ENCODE measurements at regions not wholly inside any gene's neighbourhood (a gene's known extent, or its start where the extent isn't known, plus 50 kb on each side); places are given as distances from the start of the nearest gene placed in this dataset.

DNA sequence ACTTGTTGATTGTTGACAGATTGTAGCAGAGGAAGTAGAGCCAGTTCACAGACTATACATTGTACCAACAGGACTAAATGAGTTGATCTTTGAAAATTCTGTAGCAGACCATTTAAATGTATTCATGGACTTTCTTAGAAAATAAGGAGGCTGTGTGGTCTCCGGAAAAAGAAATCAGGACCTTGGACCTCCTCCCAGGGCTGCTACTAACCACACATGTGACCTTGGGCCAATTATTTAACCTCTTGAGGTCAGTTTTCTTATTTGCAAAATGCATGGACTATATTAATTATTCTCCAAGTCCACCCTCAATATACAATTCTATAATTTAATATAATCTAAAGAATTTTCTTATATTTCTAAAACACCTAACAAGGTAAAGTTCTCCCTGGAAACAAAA is 492.0 kb upstream of the JAG1 start:
- TF ChIP-seq EZH2 (IDR thresholded peaks at IDR 0.05; ENCODE audit: low read depth), result no peak
- TF ChIP-seq, protein P1, sequence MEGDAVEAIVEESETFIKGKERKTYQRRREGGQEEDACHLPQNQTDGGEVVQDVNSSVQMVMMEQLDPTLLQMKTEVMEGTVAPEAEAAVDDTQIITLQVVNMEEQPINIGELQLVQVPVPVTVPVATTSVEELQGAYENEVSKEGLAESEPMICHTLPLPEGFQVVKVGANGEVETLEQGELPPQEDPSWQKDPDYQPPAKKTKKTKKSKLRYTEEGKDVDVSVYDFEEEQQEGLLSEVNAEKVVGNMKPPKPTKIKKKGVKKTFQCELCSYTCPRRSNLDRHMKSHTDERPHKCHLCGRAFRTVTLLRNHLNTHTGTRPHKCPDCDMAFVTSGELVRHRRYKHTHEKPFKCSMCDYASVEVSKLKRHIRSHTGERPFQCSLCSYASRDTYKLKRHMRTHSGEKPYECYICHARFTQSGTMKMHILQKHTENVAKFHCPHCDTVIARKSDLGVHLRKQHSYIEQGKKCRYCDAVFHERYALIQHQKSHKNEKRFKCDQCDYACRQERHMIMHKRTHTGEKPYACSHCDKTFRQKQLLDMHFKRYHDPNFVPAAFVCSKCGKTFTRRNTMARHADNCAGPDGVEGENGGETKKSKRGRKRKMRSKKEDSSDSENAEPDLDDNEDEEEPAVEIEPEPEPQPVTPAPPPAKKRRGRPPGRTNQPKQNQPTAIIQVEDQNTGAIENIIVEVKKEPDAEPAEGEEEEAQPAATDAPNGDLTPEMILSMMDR (conservative IDR thresholded peaks at IDR 0.05), result no peak
- no peaks in the 10 kb centered on the region for H3F3A ChIP-seq (ENCODE audit: insufficient read depth, low read depth)
- no peaks in the 10 kb centered on the region for H4K20me1 ChIP-seq (ENCODE audit: insufficient read depth)
- POLR2A ChIA-PET (ENCODE audit: unreplicated experiment), result interaction anchor here (0.6 kb wide), 1 partner anchor 499 kb away, joined by 3 read pairs; no protein-coding TSS in a partner anchor
- no peaks in the 10 kb centered on the region for H3K4me1 ChIP-seq (replicated peaks; ENCODE audit: insufficient read depth)
- CTCF ChIA-PET, result no interaction called here
- BruUV-seq (replicated peaks), result no TSS peak
- DNase-seq, result no peak
- H3K27ac ChIP-seq, result no peak overlapping the region
- no peaks in the 10 kb centered on the region for H3K27me3 ChIP-seq (ENCODE audit: insufficient read depth, low read depth)
- H3K9me2 ChIP-seq (ENCODE audit: insufficient read depth), result no peaks in the 10 kb centered on the region
- no peaks in the 10 kb centered on the region for H3K36me3 ChIP-seq (ENCODE audit: low read depth)
- H3K9me3 ChIP-seq (ENCODE audit: insufficient read depth, low read depth), result no peaks in the 10 kb centered on the region
- intact Hi-C loops (cut with micrococcal nuclease; ENCODE audit: unreplicated experiment), result no loop called here
- H3K4me3 ChIP-seq, result no peak overlapping the region
- no peak overlapping the region for H2AFZ ChIP-seq
- H3K4me2 ChIP-seq, result no peak overlapping the region
- H3K79me2 ChIP-seq (ENCODE audit: low read depth), result no peaks in the 10 kb centered on the region

DNA sequence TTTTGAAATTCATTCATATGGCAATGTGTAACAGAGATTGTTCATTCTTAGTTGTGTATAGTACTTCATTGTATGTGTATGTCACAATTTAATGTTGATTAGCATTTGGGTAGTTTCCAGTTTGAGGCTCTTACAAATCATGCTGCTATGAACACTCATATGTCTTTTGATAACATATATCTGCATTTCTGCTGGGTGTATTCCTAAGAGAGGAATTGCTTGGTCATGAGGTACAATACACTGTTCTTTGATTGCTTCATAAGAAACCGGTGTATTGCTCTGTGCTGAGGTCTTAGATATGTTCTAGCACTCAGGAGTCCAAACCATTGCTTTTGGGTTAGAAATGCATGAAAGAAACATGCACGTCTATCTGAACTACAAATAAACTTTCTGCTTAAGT is 492.9 kb upstream of the JAG1 start:
- Histone ChIP-seq H3K4me1 (replicated peaks; ENCODE audit: insufficient read depth) (no peaks in the 10 kb centered on the region), H3K9me3 (ENCODE audit: insufficient read depth, low read depth) (no peaks in the 10 kb centered on the region), H3F3A (ENCODE audit: insufficient read depth, low read depth) (no peaks in the 10 kb centered on the region), H3K4me2 (no peak overlapping the region), H3K36me3 (ENCODE audit: low read depth) (no peaks in the 10 kb centered on the region), H3K9me2 (ENCODE audit: insufficient read depth) (no peaks in the 10 kb centered on the region), H3K4me3 (no peak overlapping the region), H3K27me3 (ENCODE audit: insufficient read depth, low read depth) (no peaks in the 10 kb centered on the region), H4K20me1 (ENCODE audit: insufficient read depth) (no peaks in the 10 kb centered on the region), H2AFZ (no peak overlapping the region), H3K79me2 (ENCODE audit: low read depth) (no peaks in the 10 kb centered on the region), H3K27ac (no peak overlapping the region)
- TF ChIP-seq, protein P1 (conservative IDR thresholded peaks at IDR 0.05), result no peak
- no peak for TF ChIP-seq EZH2 (IDR thresholded peaks at IDR 0.05; ENCODE audit: low read depth)
- ChIA-PET CTCF (no interaction called here), POLR2A (ENCODE audit: unreplicated experiment) (no interaction called here)
- intact Hi-C loops (cut with micrococcal nuclease; ENCODE audit: unreplicated experiment), result no loop called here
- DNase-seq, result no peak
- BruUV-seq (replicated peaks), result no TSS peak

DNA sequence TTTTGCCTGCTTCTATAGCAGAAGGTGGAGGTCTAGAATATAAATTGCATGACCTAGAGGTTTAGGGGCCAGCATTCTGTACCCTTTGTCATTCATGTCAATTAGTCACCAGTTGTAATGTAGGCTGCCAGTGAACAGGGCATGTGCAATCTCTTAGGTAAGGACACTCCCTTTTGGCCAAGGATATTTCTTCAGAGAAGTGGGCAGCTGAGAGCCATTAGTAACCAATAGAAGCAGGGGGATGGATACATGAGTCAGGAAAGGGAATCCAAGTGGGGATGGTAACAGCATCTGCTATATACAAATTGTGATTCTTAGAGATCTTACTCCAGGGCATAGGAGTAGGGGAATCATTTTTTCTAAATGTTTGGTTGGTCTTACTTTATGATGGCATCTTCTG is 494.2 kb upstream of the JAG1 start:
- BruUV-seq (replicated peaks), result no TSS peak

More for the DNA sequence above, 494.2 kb upstream of the JAG1 start:
- Histone ChIP-seq H3K9me3 (ENCODE audit: insufficient read depth, low read depth) (peaks cover 4% of the 10 kb centered on the region; the same call in 1 of the 2 replicates), H3K27ac (no peak overlapping the region), H2AFZ (no peak overlapping the region), H4K20me1 (ENCODE audit: insufficient read depth) (no peaks in the 10 kb centered on the region), H3K27me3 (ENCODE audit: insufficient read depth, low read depth) (no peaks in the 10 kb centered on the region), H3F3A (ENCODE audit: insufficient read depth, low read depth) (no peaks in the 10 kb centered on the region), H3K36me3 (ENCODE audit: low read depth) (no peaks in the 10 kb centered on the region), H3K4me1 (replicated peaks; ENCODE audit: insufficient read depth) (no peaks in the 10 kb centered on the region), H3K4me3 (no peak overlapping the region), H3K4me2 (no peak overlapping the region), H3K9me2 (ENCODE audit: insufficient read depth) (no peaks in the 10 kb centered on the region), H3K79me2 (ENCODE audit: low read depth) (no peaks in the 10 kb centered on the region)
- CTCF ChIA-PET, result interaction anchor here (0.6 kb wide), 1 partner anchor 1180 kb away, joined by 3 read pairs; no protein-coding TSS in a partner anchor
- POLR2A ChIA-PET (ENCODE audit: unreplicated experiment), result no interaction called here
- TF ChIP-seq, protein P1 (conservative IDR thresholded peaks at IDR 0.05), result no peak
- no peak for TF ChIP-seq EZH2 (IDR thresholded peaks at IDR 0.05; ENCODE audit: low read depth)
- intact Hi-C loops (cut with micrococcal nuclease; ENCODE audit: unreplicated experiment), result no loop called here
- DNase-seq, result no peak
